Keratinocyte (primary cell): ENCODE measurements at regions not wholly inside any gene's neighbourhood (a gene's known extent, or its start where the extent isn't known, plus 50 kb on each side); places are given as distances from the start of the nearest gene placed in this dataset.
A peak's percentile ranks its signal among the peaks of the same experiment; 100 is the strongest.

Experiments used
- CTCF ChIP-seq, 3 experiments: IDR thresholded peaks in 1 of 3; conservative IDR thresholded peaks in 1 of 3; optimal IDR thresholded peaks in 1 of 3; 2 replicates in 2 of 3; 3 replicates in 1 of 3; pipeline versions ENCODE3 to v1.5.1; 2011; ENCODE audit warnings: low read length in 3 of 3, mild to moderate bottlenecking in 3 of 3, moderate library complexity in 2 of 3, control low read depth in 1 of 3, inconsistent platforms in 1 of 3; ENCODE audit not compliant: insufficient read depth in 2 of 3; ENCODE audit errors: extremely low read depth in 1 of 3
- EZH2 ChIP-seq: IDR thresholded peaks from one replicate; pipeline ENCODE4 v1.6.1; 2012; ENCODE audit warnings: inconsistent platforms, mild to moderate bottlenecking, low read length, moderate library complexity

- peak in 2 of 3 experiments; percentile 14 to 35 for TF ChIP-seq CTCF (optimal IDR thresholded peaks at IDR 0.05 in 1 of 3, IDR thresholded peaks at IDR 0.05 in 1 of 3, conservative IDR thresholded peaks at IDR 0.05 in 1 of 3; ENCODE audit: extremely low read depth in 1 of 3, insufficient read depth in 2 of 3, low read length in 3 of 3)
- no peak for TF ChIP-seq EZH2
Observed at GRCh38 chr13:73131247-73131646, 72.4 kb downstream of the KLF5 start.
